GM18907 (cell line): ENCODE measurements at regions not wholly inside any gene's neighbourhood (a gene's known extent, or its start where the extent isn't known, plus 50 kb on each side); places are given as distances from the start of the nearest gene placed in this dataset.
"Not testable (repeated sequence)": the region's sequence is repeated elsewhere in the genome, so short reads cannot be mapped to it uniquely, and the experiment has no call there.

ENCODE experiments used
- ATAC-seq: cut with Tn5 transposase; IDR thresholded peaks from one replicate; pipeline ENCODE4 v1.9.1; 2021; ENCODE audit warnings: mild to moderate bottlenecking, moderate library complexity; ENCODE audit not compliant: unreplicated experiment

DNA sequence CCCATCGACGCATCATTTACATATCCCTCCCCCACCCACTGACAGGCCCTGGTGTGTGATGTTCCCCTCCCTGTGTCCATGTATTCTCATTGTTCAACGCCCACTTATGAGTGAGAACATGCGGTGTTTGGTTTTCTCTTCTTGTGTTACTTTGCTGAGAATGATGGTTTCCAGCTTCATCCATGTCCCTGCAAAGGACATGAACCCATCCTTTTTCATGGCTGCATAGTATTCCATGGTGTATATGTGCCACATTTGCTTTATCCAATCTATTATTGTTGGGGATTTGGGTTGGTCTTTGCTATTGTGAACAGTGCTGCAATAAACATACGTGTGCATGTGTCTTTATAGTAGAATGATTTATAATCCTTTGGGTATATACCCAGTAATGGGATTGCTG, 243.3 kb downstream of the TTC6 start:
- ATAC-seq, result not testable (repeated sequence)

DNA sequence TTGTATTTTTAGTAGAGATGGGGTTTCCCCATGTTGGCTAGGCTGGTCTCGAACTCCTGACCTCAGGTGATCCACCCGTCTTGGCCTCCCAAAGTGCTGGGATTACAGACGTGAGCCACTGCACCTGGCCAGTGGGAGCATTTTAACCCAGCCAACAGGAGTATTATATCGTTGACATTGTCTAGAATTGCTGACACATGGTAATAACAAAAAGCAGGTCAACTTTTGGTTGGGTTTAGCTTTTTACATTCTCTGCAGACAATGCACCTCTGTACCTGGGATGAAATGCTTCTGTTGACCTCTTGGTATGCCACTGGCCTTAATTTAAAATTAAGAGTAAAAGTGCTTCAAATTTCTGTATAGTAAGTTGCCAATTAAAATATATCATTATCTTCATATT, 245.6 kb downstream of the TTC6 start:
- ATAC-seq, result not testable (repeated sequence)

DNA sequence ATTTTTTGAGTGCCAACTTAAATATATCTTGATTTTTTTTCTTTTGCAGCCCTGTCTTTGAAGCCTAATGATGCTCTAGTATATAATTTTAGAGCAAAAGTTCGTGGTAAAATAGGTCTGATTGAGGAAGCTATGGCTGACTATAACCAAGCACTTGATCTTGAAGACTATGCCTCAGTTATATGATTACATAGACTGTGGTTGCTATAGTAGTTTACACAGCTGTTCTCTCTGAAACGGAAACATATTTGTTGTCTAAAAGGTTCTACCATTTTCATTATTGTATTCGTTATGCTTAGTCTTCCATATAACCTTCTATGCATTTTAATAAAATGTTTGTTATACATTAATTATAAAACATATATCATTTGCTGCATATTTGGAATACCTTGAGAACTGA, 246.7 kb downstream of the TTC6 start:
- ATAC-seq, result no peak

DNA sequence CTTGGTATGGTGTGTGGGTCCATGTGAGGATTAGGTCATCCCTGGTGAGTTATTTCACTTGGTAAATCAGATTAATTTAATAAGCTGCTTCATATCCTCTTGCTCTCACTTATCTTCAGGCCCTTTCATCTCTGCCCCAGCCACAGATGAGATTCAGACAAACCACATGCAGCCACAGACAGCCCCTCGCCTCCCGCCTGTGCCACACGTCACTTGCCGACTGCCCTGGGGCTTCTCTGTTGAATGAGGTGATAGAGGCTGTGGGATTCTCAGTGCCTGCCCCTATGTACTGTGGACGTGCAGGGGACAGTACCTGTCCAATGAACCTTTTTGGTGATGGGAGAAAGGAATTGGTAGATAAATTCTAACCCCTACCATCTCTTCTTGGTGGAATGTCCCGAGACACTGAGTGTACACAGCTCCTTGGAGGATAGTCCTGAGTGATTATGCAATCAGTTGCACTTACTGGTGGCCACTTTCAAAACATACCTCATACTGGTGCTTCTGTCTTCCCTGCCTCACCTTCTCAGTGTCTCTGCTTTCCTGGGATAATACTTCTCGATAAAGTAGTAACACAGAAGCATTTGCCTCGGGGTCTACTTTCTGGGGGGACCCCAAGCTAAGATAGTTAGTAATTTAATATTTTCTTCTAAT, 248.7 kb downstream of the TTC6 start:
- no peak for ATAC-seq

DNA sequence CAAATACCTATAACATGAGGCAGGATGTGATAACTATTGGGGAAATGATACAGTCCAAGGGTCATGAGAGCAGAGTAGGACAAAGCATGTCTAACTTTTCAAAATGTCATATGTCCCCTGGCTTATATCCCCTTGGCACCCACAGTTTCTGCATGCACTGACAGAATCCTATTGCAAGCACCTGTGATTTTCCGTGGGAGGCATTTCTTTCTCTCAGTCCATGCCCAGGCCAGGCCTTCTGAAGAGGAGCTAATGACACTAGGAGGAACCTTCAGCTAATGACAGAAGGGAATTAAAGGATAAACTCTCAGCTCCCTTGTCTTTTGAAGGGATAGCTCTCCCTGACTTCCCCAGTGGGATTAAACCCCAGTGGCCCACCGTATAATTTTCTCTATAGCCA, 249.2 kb downstream of the TTC6 start:
- ATAC-seq, result no peak

DNA sequence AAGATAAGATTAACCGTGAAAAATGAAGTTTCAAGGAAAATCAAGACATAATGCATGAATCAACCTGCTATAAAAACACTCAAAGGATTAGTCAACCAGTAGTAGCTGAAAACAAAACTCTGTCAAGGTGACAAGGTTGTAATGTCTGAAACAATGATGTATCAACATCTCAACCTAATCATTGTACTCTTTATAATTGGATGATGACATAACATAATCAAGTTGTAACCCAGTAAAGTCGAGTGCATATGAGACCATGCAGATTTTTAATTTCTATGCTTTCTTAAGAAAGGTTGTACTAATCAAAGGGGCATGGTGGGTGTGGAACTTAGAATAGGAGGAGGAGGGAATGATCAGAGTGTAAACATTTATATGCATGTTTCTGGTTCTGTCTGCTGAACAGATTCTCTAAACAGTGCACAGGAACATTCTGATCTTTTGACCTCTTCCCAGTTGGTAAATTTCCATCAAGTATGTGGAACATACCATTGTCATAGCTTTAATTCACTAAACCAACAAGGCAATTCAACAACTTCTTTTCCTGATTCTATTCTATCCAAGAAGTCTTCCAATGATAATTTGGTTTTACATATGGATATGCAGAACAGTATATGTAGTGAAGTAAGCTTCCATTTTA, 253.7 kb downstream of the TTC6 start:
- no peak for ATAC-seq

DNA sequence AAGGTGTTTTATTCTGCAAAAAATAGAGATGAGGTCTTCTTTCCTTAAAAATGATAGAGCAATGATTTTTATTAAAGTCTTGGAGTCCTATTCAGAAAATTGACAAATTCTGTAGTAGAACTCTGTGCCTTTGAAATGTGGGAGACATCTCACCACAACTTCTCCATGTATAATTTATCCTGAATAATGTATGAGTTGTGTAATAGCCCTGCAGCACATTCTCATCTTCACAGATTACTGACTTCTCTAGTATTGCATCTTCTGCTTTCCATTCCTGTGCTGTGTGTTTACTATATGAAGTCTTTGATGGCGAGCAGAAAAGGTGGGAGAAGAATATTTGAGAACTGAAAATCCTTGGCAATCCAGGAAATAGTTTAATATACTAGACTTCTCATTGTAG, 255.6 kb downstream of the TTC6 start:
- no peak for ATAC-seq

DNA sequence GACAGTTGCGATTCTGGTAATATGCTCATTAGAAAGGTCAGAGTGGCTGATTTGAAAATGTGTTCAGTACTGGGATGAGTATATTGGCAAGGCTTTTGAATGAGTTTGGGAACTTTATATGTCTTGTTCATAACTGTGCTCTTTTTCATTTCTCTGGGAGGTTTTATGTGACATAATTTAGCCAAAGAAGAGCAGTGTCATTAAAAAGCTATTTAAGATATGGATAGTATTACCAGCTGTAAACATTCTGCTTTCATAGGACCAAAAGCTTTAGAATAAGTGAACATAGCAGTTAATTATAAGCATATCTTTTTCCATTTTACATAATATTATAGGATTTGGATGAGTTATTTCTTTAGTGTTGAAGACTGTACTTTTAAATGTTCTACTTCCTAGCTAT, 260.4 kb downstream of the TTC6 start:
- no peak for ATAC-seq

DNA sequence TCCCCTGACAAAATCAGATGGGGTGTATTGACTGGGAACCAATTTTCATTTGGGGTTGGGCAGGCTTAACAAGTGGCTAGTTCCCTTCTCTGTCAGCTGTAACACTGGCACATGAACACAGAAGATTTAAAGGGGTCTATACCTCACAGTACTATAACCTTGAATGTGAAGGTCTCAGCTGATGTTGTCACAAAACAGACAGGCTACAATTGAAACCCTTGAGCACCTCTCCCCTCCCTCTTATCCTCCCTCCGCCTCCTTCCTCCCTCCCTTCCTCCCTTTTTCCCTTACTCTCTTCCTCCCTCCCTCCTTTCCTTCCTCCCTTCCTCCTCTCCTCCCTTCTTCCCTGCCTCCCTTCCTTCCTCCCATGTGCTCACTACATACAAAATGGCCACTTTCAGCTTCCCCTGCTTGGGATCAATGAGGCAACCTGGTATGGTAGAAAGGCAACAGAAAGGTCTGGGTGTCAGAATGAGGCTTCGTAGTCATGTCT, 262.4 kb downstream of the TTC6 start:
- no peak for ATAC-seq

DNA sequence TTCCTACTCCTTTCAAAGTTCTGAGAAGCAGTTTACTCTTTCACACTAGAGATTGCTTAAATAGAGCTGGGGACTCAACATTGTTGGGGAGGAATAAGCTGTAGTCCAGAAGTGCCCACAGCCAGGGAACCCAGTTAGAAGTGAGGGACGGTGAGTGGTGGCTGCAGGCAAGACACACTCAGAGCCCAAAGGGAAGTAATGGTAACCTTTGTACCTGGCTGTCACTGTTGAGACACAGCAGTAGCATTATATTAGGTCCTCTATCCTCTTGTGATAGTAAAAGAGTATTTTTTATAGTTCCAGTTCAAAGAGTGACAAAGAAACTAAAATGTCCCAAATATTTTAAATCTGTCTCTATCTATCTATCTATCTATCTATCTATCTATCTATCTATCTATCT, 263.3 kb downstream of the TTC6 start:
- no peak for ATAC-seq

DNA sequence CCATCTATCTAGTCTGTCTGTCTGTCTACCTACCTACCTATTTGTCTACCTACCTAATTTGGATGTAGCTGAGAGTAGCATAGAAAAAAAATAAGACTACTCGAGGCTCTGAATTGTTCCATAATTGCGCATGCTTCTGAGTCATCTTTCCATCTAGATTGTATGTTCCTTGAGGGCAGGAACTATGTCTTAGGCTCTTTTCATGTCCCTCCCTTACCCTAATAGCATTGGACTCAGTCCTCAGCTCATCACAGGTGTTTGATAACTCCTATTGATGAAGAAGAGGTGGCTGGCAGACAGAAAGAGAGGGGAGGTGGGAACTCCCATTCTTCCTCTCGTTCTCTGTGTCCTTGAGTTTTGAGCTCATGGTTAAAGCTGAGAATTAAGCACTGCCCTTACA, 263.7 kb downstream of the TTC6 start:
- ATAC-seq, result no peak

DNA sequence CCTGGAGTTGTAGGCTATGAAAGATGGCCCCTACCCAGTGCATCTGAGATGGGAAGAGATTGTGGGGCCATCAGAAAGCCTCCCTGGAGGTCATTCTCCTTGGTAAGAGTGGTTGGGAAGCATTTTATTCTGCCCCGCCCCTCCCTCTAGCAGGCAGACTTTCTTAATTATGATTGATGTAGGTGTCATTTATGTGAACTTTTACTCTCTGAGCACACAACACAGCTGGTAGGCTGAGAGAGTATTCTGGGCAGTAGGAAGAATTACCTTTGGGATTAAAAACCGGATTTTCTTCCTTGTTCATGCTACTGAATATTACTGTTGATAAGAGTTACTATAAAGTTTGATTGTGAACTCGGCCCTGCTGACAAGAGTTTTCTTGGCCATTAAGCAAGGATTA, 266.8 kb downstream of the TTC6 start:
- no peak for ATAC-seq

DNA sequence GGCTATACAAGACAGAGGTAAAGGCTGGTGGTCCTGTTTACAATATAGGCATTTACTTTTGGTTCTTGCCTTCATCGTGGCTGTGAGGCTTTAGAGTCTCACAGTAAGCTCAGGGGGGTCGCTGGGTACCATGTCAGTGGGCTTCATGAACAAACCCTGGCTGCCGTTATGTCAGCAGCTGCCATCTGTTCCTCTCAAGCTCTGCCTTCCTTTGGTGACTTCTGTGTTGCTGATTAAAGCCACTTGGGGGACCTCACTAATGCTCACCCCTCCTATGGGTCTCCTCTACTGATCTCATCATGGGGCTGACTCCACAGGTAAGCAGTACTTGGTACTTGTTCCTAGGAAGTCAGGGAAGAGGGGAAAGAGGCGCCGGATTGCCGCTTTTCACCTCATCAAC, 268.7 kb downstream of the TTC6 start:
- no peak for ATAC-seq

DNA sequence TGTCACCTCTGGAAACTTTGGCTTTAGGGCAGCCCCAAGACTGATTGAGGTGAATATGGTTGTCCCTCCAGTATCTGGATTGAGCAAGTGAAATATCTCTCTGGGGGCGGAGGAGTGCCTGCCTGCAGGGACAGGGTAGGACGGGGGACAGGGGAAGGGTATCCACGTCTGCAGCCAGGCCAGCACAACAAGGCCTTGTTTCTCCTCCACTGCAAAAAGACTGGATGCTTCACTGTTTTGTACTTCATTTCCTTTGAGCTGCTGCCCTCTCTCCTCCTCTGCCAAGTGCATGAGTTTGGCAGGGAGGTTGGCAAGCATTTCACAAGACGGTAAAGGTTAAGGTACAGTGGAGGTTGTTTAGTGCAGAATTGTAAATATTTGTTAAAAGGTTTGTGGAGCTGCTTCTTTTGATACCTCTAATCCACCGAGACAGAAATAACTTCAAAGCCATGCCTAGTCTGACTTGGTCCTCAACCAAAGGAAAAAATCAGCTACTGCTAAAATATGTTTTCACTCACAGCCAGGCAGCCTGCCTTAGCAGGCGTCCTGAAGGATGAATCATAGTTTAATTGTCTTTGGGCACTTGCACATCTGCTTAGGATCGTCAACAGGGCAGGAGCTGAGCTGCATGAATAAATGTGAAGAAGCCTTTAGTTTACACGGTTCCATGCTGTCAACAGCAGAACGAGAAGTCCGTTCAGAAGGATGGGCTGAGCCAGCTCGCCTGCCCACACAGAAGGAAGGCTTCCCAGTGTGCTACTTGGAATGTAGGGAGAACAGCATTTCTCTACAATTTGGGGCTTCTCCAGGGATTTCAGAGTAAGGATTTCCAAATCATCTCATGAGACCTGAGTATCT, 269.7 kb downstream of the TTC6 start:
- ATAC-seq, result no peak

DNA sequence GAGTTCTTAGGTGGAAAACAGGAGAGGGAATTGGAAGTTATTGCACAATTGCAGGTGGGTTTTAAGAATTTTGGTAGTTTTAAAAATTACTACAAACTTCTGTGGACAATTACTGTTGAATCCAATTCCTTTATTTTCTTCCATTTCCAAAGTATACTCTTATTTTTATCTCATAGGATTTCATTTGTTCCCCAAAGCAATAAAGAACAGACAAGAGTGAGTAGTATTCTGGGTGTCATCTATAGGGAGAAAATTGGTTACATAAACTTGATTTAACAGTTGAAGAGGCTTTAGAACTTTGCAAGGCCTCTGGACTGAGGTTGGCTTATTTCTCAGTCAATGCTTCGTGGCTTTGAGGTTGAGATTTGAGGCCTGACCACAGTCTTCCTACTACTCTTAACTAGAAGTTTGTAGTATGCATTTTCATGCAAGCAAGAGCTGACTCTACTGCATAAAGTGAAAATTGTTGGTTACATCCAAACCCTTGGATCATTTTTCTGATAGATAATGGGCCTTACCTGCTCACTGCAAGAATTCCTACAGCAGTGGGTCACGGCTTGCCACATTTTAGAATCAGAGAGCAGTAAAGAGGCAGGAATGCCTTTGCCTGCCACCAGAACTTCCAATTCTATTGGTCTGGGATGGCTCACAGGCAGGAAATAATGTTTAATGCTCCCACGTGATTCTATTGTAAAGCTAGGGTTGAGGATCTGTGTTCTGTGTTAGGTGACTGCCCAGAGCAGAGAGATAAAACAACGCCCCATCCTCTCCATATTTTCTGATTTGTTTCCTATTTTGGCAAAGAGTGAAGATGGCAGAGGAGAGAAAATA, 270.5 kb downstream of the TTC6 start:
- ATAC-seq, result no peak

DNA sequence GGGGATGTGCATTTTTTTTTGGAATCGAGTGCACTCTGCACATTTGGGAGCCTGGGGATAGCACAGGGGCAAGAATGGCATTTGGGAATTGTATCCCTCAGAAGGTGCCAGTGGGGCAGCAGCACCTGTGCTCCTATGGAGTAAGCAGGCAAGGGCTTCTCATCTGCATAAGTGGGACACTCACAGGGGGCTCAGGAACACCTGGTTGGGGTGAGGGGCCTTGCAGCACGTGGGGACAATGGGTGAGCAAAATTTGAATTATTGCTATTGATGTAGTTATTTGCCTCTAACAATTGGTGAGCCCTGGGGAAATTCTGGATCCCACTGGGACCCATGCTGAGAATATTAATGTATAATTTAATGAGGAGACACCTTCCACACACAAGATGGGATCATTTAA, 274.2 kb downstream of the TTC6 start:
- no peak for ATAC-seq

DNA sequence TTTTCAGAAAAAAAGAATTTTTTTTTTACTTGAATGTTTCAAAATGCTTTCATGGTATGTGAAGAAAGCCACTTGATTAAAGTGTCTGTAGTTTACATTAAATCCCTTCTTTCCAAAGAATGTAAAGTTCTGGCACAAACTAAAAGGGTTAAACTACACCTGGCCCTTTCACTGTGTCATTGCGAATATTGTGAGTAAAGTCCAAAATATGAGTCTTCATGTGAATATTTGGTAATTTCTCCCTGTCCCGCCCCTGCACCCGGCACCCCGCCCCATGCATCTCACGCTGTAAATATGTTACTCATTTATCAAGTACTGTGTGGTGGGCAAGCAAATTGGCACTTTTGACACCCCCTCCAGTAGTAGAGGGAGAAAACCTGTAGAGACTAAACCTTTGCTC, 274.7 kb downstream of the TTC6 start:
- ATAC-seq, result no peak

DNA sequence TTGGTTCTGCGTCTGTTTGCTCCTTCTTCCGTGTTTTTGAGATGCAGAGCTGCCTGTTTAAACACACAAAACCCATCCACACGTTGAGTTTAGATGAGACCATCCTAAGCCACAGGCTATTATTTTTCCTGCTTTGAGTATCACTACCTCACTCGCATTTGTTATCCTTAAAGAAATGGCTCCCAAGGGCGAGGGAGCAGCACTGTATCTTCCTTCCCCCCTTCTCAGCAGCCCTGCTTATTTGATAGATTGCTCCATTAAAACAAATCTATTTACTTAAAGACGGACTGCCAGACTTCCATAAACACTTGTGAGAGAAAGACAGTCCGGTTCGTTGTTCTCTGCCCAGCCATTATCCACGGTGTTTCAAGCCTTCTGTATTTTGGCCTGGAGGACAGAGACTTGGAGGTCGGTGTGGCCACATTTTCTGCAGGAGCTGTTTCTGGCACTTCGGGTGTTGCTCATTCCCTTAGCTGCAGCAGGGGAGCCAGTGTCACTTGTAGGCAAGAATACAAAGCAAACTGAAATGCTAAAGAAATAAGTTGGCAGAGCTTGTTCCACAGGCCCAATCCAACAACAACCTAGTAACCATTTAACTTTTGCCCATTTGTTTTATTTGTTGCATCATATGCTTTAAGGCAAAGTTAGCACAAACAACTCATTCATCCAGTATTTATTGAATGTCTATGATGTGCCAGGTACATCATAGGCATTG, 275.4 kb downstream of the TTC6 start:
- ATAC-seq, result no peak

DNA sequence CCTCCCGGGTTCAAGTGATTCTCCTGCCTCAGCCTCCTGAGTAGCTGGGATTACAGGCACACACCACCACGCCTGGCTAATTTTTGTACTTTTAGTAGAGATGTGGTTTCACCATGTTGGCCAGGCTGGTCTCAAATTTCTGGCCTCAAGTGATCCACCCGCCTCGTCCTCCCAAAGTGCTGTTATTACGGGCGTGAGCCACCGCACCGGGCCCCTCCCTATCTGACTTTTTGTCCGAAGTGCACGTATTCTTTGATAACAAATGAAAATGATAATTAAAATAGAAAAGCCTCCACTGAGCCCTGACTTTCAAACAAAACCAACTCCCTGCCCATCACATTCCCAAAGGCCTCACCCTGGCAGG, 278.6 kb downstream of the TTC6 start:
- ATAC-seq, result not testable (repeated sequence)

DNA sequence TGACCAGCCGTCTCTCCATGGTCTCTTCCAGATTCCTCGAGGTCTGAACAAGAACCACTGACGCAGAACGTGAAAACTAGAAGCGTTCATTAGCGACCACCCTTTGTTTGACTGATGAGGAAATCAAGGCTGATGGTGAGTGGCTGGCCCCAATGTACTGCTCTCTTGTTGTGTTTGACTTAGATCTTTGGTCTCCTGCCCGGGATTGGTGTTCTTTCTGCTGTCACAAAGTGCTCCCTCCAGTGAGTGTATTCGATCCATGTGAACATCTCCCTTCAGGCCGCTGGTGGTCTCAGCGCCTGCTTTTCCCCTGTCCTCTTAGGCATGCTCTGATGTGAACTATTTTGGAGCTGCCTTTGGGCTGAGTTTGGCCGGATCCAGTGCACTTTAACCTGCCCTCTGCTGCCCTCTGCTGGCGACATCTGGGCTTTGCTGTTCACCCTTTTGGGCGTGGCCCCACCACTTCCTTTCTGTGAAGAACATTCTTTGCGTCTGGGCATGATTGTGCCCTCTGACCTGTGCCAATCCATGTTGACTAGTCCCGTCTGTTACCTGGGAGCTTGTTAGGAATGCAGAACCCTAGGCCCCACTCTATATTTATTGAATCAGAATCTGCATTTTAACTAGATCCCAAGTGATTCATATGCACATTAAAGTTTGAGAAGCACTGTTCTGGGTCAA, 279.1 kb downstream of the TTC6 start:
- ATAC-seq, result peak; percentile 97
